ENCODE measurements at regions not wholly inside any gene's neighbourhood (a gene's known extent, or its start where the extent isn't known, plus 50 kb on each side); places are given as distances from the start of the nearest gene placed in this dataset.

GRCh38 chr7:109950256-109950655 is 1140.7 kb upstream of the LRRN3 start:
- H3K27ac ChIP-seq = no peak overlapping the region
- H3K4me2 ChIP-seq (ENCODE audit: low read length) = no peak overlapping the region
- no peaks in the 10 kb centered on the region for H3K27me3 ChIP-seq (ENCODE audit: control insufficient read depth, insufficient read depth, low read length)
- no peaks in the 10 kb centered on the region for H3K9me3 ChIP-seq (ENCODE audit: control insufficient read depth, low read length)
- H3K9ac ChIP-seq = no peak overlapping the region
- no peaks in the 10 kb centered on the region for H3K4me1 ChIP-seq
- TF ChIP-seq CTCF (IDR thresholded peaks at IDR 0.05) = no peak
- H3K79me2 ChIP-seq = no peaks in the 10 kb centered on the region
- no peak overlapping the region for H3K4me3 ChIP-seq (ENCODE audit: low read depth, low read length)
- H2AFZ ChIP-seq = no peak overlapping the region
- H3K36me3 ChIP-seq (ENCODE audit: control insufficient read depth, insufficient read depth, low read length) = no peaks in the 10 kb centered on the region

- H3K4me2 ChIP-seq (ENCODE audit: low read length) = no peak overlapping the region
- no peak for TF ChIP-seq CTCF (IDR thresholded peaks at IDR 0.05)
- H3K9ac ChIP-seq = no peak overlapping the region
- no peak overlapping the region for H3K4me3 ChIP-seq (ENCODE audit: low read depth, low read length)
- no peaks in the 10 kb centered on the region for H3K79me2 ChIP-seq
- no peaks in the 10 kb centered on the region for H3K27me3 ChIP-seq (ENCODE audit: control insufficient read depth, insufficient read depth, low read length)
- H3K27ac ChIP-seq = no peak overlapping the region
- H3K36me3 ChIP-seq (ENCODE audit: control insufficient read depth, insufficient read depth, low read length) = no peaks in the 10 kb centered on the region
- H2AFZ ChIP-seq = no peak overlapping the region
- no peaks in the 10 kb centered on the region for H3K4me1 ChIP-seq
- no peaks in the 10 kb centered on the region for H3K9me3 ChIP-seq (ENCODE audit: control insufficient read depth, low read length)
These were observed 1139.9 kb upstream of the LRRN3 start for GRCh38 chr7:109950821-109951564.

- no peak overlapping the region for H2AFZ ChIP-seq
- no peaks in the 10 kb centered on the region for H3K79me2 ChIP-seq
- H3K4me3 ChIP-seq (ENCODE audit: low read depth, low read length) = no peak overlapping the region
- no peaks in the 10 kb centered on the region for H3K36me3 ChIP-seq (ENCODE audit: control insufficient read depth, insufficient read depth, low read length)
- no peak overlapping the region for H3K4me2 ChIP-seq (ENCODE audit: low read length)
- no peaks in the 10 kb centered on the region for H3K4me1 ChIP-seq
- H3K27ac ChIP-seq = no peak overlapping the region
- H3K9ac ChIP-seq = no peak overlapping the region
- no peak for TF ChIP-seq CTCF (IDR thresholded peaks at IDR 0.05)
- no peaks in the 10 kb centered on the region for H3K9me3 ChIP-seq (ENCODE audit: control insufficient read depth, low read length)
- no peaks in the 10 kb centered on the region for H3K27me3 ChIP-seq (ENCODE audit: control insufficient read depth, insufficient read depth, low read length)
These were observed 1139.4 kb upstream of the LRRN3 start for GRCh38 chr7:109951565-109951928.

- no peak overlapping the region for H2AFZ ChIP-seq
- no peaks in the 10 kb centered on the region for H3K36me3 ChIP-seq (ENCODE audit: control insufficient read depth, insufficient read depth, low read length)
- no peaks in the 10 kb centered on the region for H3K4me1 ChIP-seq
- no peak for TF ChIP-seq CTCF (IDR thresholded peaks at IDR 0.05)
- H3K4me3 ChIP-seq (ENCODE audit: low read depth, low read length) = no peak overlapping the region
- H3K4me2 ChIP-seq (ENCODE audit: low read length) = no peak overlapping the region
- no peak overlapping the region for H3K9ac ChIP-seq
- H3K9me3 ChIP-seq (ENCODE audit: control insufficient read depth, low read length) = no peaks in the 10 kb centered on the region
- no peak overlapping the region for H3K27ac ChIP-seq
- no peaks in the 10 kb centered on the region for H3K79me2 ChIP-seq
- H3K27me3 ChIP-seq (ENCODE audit: control insufficient read depth, insufficient read depth, low read length) = no peaks in the 10 kb centered on the region
These were observed 1134.9 kb upstream of the LRRN3 start for GRCh38 chr7:109955986-109956385.

GRCh38 chr7:109956916-109957315 is 1134.0 kb upstream of the LRRN3 start:
- TF ChIP-seq CTCF (IDR thresholded peaks at IDR 0.05) = no peak
- H3K4me3 ChIP-seq (ENCODE audit: low read depth, low read length) = no peak overlapping the region
- no peaks in the 10 kb centered on the region for H3K79me2 ChIP-seq
- H3K9me3 ChIP-seq (ENCODE audit: control insufficient read depth, low read length) = no peaks in the 10 kb centered on the region
- no peak overlapping the region for H3K27ac ChIP-seq
- no peaks in the 10 kb centered on the region for H3K4me1 ChIP-seq
- H2AFZ ChIP-seq = no peak overlapping the region
- no peaks in the 10 kb centered on the region for H3K36me3 ChIP-seq (ENCODE audit: control insufficient read depth, insufficient read depth, low read length)
- no peak overlapping the region for H3K9ac ChIP-seq
- H3K4me2 ChIP-seq (ENCODE audit: low read length) = no peak overlapping the region
- no peaks in the 10 kb centered on the region for H3K27me3 ChIP-seq (ENCODE audit: control insufficient read depth, insufficient read depth, low read length)
